GM12875 (cell line): ENCODE measurements at regions not wholly inside any gene's neighbourhood (a gene's known extent, or its start where the extent isn't known, plus 50 kb on each side); places are given as distances from the start of the nearest gene placed in this dataset.

Experiments used
- H3K4me3 ChIP-seq: one replicate; pipeline ENCODE4 v1.5.1; 2011; ENCODE audit warnings: low read depth, low read length, control low read depth
- CTCF ChIP-seq: IDR thresholded peaks from 2 replicates; pipeline ENCODE4 v1.5.1; 2011; ENCODE audit warnings: low read depth, mild to moderate bottlenecking, control low read depth, inconsistent platforms, low read length, moderate library complexity, borderline replicate concordance; ENCODE audit not compliant: insufficient read depth

GRCh38 chr20:17797579-17797978 is 97.8 kb downstream of the BANF2 start:
- no peak overlapping the region for H3K4me3 ChIP-seq
- TF ChIP-seq CTCF, result no peak

- TF ChIP-seq CTCF, result no peak
- no peak overlapping the region for H3K4me3 ChIP-seq
Observed at GRCh38 chr20:17797161-17797560, 97.4 kb downstream of the BANF2 start.

- TF ChIP-seq CTCF, result no peak
- H3K4me3 ChIP-seq, result no peak overlapping the region
Observed at GRCh38 chr20:17796091-17796563, 96.4 kb downstream of the BANF2 start.

- no peak for TF ChIP-seq CTCF
- no peak overlapping the region for H3K4me3 ChIP-seq
Observed at GRCh38 chr20:17795501-17796071, 95.8 kb downstream of the BANF2 start.

GRCh38 chr20:17795003-17795402 is 95.2 kb downstream of the BANF2 start:
- no peak overlapping the region for H3K4me3 ChIP-seq
- no peak for TF ChIP-seq CTCF

- TF ChIP-seq CTCF, result no peak
- no peak overlapping the region for H3K4me3 ChIP-seq
Observed at GRCh38 chr20:17794400-17794799, 94.6 kb downstream of the BANF2 start.

- TF ChIP-seq CTCF, result no peak
- no peak overlapping the region for H3K4me3 ChIP-seq
Observed at GRCh38 chr20:17793986-17794385, 94.2 kb downstream of the BANF2 start.
